ENCODE measurements at regions not wholly inside any gene's neighbourhood (a gene's known extent, or its start where the extent isn't known, plus 50 kb on each side); places are given as distances from the start of the nearest gene placed in this dataset.
A peak's percentile ranks its signal among the peaks of the same experiment; 100 is the strongest.
"Not testable (repeated sequence)": the region's sequence is repeated elsewhere in the genome, so short reads cannot be mapped to it uniquely, and the experiment has no call there.

DNA sequence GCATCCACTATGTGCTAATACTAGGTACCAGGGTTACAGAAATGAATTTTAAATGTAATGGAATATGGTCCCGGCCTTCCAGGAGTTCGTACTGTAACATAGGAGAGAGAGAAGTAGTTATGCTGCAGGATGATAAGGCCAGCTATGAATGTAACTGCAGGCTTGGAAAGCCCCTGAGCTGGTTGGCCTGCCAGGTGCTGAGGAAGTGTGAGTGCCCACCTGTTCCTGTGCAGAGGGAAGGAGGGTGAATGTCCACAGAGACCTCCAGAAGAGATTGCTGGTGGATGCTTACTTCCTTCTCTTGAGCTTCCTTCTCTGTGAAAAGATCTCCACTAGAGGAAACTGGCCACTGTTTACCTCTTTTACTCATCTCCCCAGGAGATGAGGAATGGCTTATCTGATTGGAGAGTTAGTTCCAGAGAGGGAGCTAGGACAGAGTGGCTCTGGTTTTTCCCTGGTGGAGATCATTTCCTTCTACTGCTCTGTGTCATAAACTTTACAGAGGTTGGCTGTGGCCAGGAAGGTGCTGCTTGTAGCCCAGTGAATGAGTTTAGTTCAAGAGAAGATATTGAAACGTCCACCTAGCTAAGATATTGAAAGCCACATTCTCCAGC is 114.0 kb upstream of the LNX1 start:
- no peaks in the 10 kb centered on the region for H3K36me3 ChIP-seq (ENCODE audit: control insufficient read depth in 2 of 2, insufficient read depth in 2 of 2, low read length in 1 of 2)
- 75% methylated on average over 3 of the region's 3 CpGs for WGBS
- H3K27ac ChIP-seq (ENCODE audit: low read depth in 1 of 2, low read length in 1 of 2), result no peak overlapping the region

DNA sequence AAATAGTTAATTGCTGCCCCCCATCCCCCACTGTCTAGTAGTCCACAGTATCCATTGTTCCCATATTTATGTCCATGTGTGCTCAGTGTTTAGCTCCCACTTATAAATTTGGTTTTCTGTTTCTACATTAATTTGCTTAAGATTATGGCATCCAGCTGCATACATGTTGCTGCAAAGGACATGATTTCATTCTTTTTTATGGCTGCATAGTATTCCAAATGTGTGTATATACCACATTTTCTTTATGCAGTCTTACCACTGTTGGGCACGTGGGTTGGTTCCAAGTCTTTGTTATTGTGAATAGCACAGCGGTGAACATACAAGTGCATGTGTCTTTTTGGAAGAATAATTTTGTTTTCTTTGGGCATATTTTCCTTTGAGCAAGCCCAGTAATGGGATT is 113.0 kb upstream of the LNX1 start:
- Histone ChIP-seq H3K4me1 (ENCODE audit: control insufficient read depth in 2 of 2, insufficient read depth in 2 of 2, low read length in 2 of 2) (peaks cover 0 to 7% of the 10 kb centered on the region in 2 donors), H3K4me3 (ENCODE audit: low read length in 2 of 2) (no peak overlapping the region), H3K27me3 (ENCODE audit: control insufficient read depth in 2 of 2, insufficient read depth in 1 of 2, low read length in 1 of 2) (no peaks in the 10 kb centered on the region), H3K27ac (ENCODE audit: low read depth in 1 of 2, low read length in 1 of 2) (no peak overlapping the region), H3K9me3 (ENCODE audit: control insufficient read depth in 2 of 2, insufficient read depth in 1 of 2, low read length in 1 of 2) (no peaks in the 10 kb centered on the region), H3K36me3 (ENCODE audit: control insufficient read depth in 2 of 2, insufficient read depth in 2 of 2, low read length in 1 of 2) (no peaks in the 10 kb centered on the region)
- no peak for DNase-seq (ENCODE audit: low read depth in 6 of 9, low spot score in 9 of 9)
- WGBS, result 96% methylated on average over 2 of the region's 2 CpGs

More for the DNA sequence above, 114.0 kb upstream of the LNX1 start:
- Histone ChIP-seq H3K9me3 (ENCODE audit: control insufficient read depth in 2 of 2, insufficient read depth in 1 of 2, low read length in 1 of 2) (no peaks in the 10 kb centered on the region), H3K27me3 (ENCODE audit: control insufficient read depth in 2 of 2, insufficient read depth in 1 of 2, low read length in 1 of 2) (no peaks in the 10 kb centered on the region), H3K4me3 (ENCODE audit: low read length in 2 of 2) (no peak overlapping the region), H3K4me1 (ENCODE audit: control insufficient read depth in 2 of 2, insufficient read depth in 2 of 2, low read length in 2 of 2) (peaks cover 0 to 7% of the 10 kb centered on the region in 2 donors)
- peak in 1 of 9 donors; percentile 7 for DNase-seq (ENCODE audit: low read depth in 6 of 9, low spot score in 9 of 9)

DNA sequence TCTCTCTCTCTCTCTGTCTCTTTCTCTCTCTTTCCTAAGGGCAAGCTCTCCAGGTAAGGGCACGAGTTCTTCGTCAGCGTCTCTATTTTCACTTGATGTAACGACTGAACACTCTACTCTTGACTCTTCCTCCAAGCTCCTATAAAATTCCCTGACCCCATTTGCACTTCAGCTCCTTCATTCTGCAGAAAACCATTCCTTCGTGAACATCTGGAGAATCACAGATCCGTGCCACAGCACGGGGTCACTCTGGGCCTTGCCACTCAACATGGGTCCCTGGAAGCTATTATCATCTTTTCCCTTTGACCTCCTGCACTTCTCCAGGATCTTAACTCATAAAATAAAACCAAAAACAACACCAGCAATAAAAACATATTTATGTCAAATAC is 112.0 kb upstream of the LNX1 start:
- 92% methylated on average over 7 of the region's 7 CpGs for WGBS
- no peaks in the 10 kb centered on the region for H3K36me3 ChIP-seq (ENCODE audit: control insufficient read depth in 2 of 2, insufficient read depth in 2 of 2, low read length in 1 of 2)
- H3K9me3 ChIP-seq (ENCODE audit: control insufficient read depth in 2 of 2, insufficient read depth in 1 of 2, low read length in 1 of 2), result no peaks in the 10 kb centered on the region
- DNase-seq (ENCODE audit: low read depth in 6 of 9, low spot score in 9 of 9), result no peak
- peaks cover 0 to 7% of the 10 kb centered on the region in 2 donors for H3K4me1 ChIP-seq (ENCODE audit: control insufficient read depth in 2 of 2, insufficient read depth in 2 of 2, low read length in 2 of 2)
- H3K27ac ChIP-seq (ENCODE audit: low read depth in 1 of 2, low read length in 1 of 2), result no peak overlapping the region
- no peak overlapping the region for H3K4me3 ChIP-seq (ENCODE audit: low read length in 2 of 2)
- H3K27me3 ChIP-seq (ENCODE audit: control insufficient read depth in 2 of 2, insufficient read depth in 1 of 2, low read length in 1 of 2), result no peaks in the 10 kb centered on the region

DNA sequence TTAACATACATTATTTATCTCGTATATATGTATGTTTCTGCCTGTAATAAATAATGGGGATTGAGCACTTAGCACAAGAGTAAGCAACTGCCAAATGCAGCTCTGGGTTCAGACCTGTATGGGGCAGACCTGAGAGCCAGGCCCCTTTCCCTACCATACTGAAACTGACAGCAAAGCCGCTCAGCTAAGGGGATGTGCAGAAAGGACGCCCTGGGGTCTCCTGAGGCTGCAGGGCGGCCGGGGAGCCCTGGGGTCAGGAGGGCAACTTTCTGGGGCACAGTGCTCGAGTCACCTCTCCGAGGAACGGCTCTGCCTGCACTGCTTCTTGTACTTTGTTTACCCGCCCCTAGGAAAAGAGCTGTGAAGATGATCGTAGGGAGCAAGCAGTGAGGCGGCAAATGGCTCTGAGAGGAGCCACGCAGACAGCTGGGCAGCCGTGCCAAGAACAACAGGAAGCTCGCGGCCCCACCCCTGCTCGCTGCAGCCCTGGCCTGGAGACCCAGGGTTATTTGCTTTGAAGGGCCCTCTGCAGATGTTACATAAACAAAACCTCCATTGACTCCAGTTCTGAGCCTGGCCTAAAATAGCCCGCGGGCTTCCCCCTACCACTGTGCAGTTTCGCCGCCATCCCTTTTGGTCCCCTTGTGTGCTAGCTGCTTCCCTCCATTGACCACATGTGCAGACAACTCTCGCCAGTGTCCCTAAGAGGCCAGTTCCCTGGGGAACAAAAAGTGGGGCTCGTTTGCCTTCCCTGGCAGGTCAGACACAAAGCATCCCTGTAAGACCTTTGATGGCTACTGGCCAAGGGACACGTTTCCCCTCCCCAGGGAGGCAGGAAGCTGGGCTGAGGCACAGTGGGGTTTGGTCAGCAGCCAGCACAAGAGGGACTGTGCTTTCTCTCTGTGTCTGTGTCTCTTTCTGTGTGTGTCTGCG is 111.3 kb upstream of the LNX1 start:
- peak in 3 of 9 donors; percentile 4 to 26 (median 16) for DNase-seq (ENCODE audit: low read depth in 6 of 9, low spot score in 9 of 9)
- WGBS, result 18% methylated on average over 24 of the region's 24 CpGs
- H3K9me3 ChIP-seq (ENCODE audit: control insufficient read depth in 2 of 2, insufficient read depth in 1 of 2, low read length in 1 of 2), result no peaks in the 10 kb centered on the region
- H3K4me1 ChIP-seq (ENCODE audit: control insufficient read depth in 2 of 2, insufficient read depth in 2 of 2, low read length in 2 of 2), result peaks cover 0 to 7% of the 10 kb centered on the region in 2 donors
- H3K4me3 ChIP-seq (ENCODE audit: low read length in 2 of 2), result peak overlapping the region in 1 of 2 donors; percentile 2
- H3K27ac ChIP-seq (ENCODE audit: low read depth in 1 of 2, low read length in 1 of 2), result peak overlapping the region in 1 of 2 donors; percentile 10
- no peaks in the 10 kb centered on the region for H3K36me3 ChIP-seq (ENCODE audit: control insufficient read depth in 2 of 2, insufficient read depth in 2 of 2, low read length in 1 of 2)
- H3K27me3 ChIP-seq (ENCODE audit: control insufficient read depth in 2 of 2, insufficient read depth in 1 of 2, low read length in 1 of 2), result no peaks in the 10 kb centered on the region

DNA sequence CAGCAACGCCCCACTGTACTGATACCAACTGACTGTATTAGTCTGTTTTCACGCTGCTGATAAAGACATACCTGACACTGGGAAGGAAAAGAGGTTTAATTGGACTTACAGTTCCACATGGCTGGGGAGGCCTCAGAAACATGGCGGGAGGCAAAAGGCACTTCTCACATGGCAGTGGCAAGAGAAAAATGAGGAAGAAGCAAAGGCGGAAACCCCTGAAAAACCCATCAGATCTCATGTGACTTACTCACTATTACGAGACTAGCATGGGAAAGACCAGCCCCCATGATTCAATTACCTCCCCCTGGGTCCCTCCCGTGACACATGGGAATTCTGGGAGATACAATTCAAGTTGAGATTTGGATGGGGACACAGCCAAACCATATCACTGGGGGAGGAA is 110.0 kb upstream of the LNX1 start:
- 97% methylated on average over 6 of the region's 6 CpGs for WGBS
- H3K27me3 ChIP-seq (ENCODE audit: control insufficient read depth in 2 of 2, insufficient read depth in 1 of 2, low read length in 1 of 2); H3K4me1 ChIP-seq (ENCODE audit: control insufficient read depth in 2 of 2, insufficient read depth in 2 of 2, low read length in 2 of 2); H3K9me3 ChIP-seq (ENCODE audit: control insufficient read depth in 2 of 2, insufficient read depth in 1 of 2, low read length in 1 of 2); H3K4me3 ChIP-seq (ENCODE audit: low read length in 2 of 2); DNase-seq (ENCODE audit: low read depth in 6 of 9, low spot score in 9 of 9); H3K27ac ChIP-seq (ENCODE audit: low read depth in 1 of 2, low read length in 1 of 2); H3K36me3 ChIP-seq (ENCODE audit: control insufficient read depth in 2 of 2, insufficient read depth in 2 of 2, low read length in 1 of 2): not testable (repeated sequence)

DNA sequence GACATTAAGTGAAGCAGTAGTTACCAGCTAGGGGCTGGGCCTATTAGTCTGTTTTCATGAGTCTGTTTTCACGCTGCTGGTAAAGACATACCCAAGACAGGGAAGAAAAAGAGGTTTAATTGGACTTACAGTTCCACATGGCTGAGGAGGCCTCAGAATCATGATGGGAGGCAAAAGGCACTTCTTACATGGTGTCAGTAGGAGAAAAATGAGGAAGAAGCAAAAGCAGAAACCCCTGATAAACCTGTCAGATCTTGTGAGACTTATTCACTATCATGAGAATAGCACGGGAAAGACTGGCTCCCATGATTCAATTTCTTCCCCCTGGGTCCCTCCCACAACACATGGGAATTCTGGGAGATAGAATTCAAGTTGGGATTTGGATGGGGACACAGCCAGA is 108.0 kb upstream of the LNX1 start:
- H3K4me1 ChIP-seq (ENCODE audit: control insufficient read depth in 2 of 2, insufficient read depth in 2 of 2, low read length in 2 of 2); H3K27me3 ChIP-seq (ENCODE audit: control insufficient read depth in 2 of 2, insufficient read depth in 1 of 2, low read length in 1 of 2); H3K36me3 ChIP-seq (ENCODE audit: control insufficient read depth in 2 of 2, insufficient read depth in 2 of 2, low read length in 1 of 2); DNase-seq (ENCODE audit: low read depth in 6 of 9, low spot score in 9 of 9); H3K9me3 ChIP-seq (ENCODE audit: control insufficient read depth in 2 of 2, insufficient read depth in 1 of 2, low read length in 1 of 2); H3K4me3 ChIP-seq (ENCODE audit: low read length in 2 of 2); H3K27ac ChIP-seq (ENCODE audit: low read depth in 1 of 2, low read length in 1 of 2): not testable (repeated sequence)
- 79% methylated on average over 2 of the region's 2 CpGs for WGBS

DNA sequence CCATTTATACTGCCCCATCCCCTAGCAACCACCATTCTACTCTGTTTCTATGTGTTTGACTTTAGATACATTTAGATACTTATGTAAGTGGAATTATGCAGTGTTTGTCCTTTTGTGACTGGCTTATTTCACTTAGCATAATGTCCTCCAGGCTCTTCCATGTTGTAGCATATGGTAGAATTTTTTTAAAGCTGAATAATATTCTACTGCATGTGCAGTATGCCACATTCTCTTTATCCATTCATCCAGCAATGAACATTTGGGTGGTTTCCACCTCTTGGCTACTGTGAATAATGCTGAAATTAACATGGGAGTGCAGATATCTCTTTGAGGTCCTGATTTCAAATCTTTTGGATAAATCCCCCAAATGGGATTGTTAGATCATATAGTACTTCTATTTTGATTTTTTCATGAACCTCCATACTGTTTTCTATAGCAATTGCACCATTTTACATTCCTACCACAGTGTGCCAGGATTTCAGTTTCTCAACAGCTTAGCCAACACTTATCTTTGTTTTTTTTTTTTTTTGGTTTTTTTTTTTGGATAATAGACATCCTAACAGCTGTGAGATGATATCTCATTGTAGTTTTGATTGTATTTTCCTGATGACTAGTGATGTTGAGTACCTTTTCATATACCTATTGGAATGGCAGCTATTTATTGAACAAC is 105.9 kb upstream of the LNX1 start:
- Histone ChIP-seq H3K4me3 (ENCODE audit: low read length in 2 of 2) (no peak overlapping the region), H3K36me3 (ENCODE audit: control insufficient read depth in 2 of 2, insufficient read depth in 2 of 2, low read length in 1 of 2) (no peaks in the 10 kb centered on the region), H3K27ac (ENCODE audit: low read depth in 1 of 2, low read length in 1 of 2) (no peak overlapping the region), H3K27me3 (ENCODE audit: control insufficient read depth in 2 of 2, insufficient read depth in 1 of 2, low read length in 1 of 2) (no peaks in the 10 kb centered on the region), H3K4me1 (ENCODE audit: control insufficient read depth in 2 of 2, insufficient read depth in 2 of 2, low read length in 2 of 2) (no peaks in the 10 kb centered on the region), H3K9me3 (ENCODE audit: control insufficient read depth in 2 of 2, insufficient read depth in 1 of 2, low read length in 1 of 2) (no peaks in the 10 kb centered on the region)
- no peak for DNase-seq (ENCODE audit: low read depth in 6 of 9, low spot score in 9 of 9)

DNA sequence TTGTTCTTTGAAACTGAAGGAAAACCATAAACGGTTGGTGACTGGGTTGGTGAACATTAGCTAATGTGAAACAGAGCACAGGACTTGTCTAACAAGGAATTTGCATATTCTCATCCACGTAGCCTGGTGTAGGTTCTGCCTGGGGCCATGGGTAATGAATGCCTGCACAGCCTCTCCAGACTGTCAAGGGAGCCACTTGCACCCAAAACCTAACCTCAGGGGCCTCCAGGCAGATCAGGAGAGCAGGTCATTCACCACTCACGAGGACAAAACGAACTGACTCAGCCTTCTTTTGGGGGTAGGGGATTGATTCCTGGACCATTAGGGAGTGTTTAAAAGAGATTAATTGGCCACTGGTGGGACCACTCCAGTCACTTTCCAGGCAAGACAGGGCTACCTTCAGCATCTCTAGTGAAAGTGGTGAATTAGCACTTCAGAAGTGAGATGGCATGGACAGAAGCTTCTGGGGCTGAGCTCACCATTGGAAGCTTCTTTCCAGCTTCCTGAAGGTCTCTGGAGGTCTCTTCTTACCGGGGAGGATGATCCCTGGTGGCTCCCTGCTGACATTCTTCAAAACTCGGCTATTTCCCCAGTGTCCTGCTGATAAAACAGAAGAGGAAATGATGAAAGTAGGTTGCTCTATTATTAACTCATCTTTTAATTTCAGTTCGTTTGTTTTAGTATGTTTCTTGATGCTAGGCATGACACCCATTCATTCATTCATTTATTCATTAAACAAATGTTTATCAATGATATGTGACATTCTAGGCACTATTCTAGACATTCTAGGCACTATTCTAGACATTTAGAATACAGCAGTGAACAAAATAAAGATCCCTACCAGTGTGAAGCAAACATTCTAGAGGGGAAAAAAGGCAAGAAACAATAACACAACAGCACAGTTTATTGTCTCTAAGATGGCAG is 104.5 kb upstream of the LNX1 start:
- Histone ChIP-seq H3K9me3 (ENCODE audit: control insufficient read depth in 2 of 2, insufficient read depth in 1 of 2, low read length in 1 of 2) (no peaks in the 10 kb centered on the region), H3K27ac (ENCODE audit: low read depth in 1 of 2, low read length in 1 of 2) (no peak overlapping the region), H3K4me3 (ENCODE audit: low read length in 2 of 2) (no peak overlapping the region), H3K36me3 (ENCODE audit: control insufficient read depth in 2 of 2, insufficient read depth in 2 of 2, low read length in 1 of 2) (no peaks in the 10 kb centered on the region), H3K27me3 (ENCODE audit: control insufficient read depth in 2 of 2, insufficient read depth in 1 of 2, low read length in 1 of 2) (no peaks in the 10 kb centered on the region), H3K4me1 (ENCODE audit: control insufficient read depth in 2 of 2, insufficient read depth in 2 of 2, low read length in 2 of 2) (no peaks in the 10 kb centered on the region)
- no peak for DNase-seq (ENCODE audit: low read depth in 6 of 9, low spot score in 9 of 9)
- WGBS, result 76% methylated on average over 7 of the region's 7 CpGs
